NCI-H748 (cell line): ENCODE measurements at regions not wholly inside any gene's neighbourhood (a gene's known extent, or its start where the extent isn't known, plus 50 kb on each side); places are given as distances from the start of the nearest gene placed in this dataset.

Experiments used
- DNase-seq: peaks from one replicate; lab custom pipeline; 2025; ENCODE audit not compliant: unreplicated experiment; lab: John Stamatoyannopoulos, UW

DNA sequence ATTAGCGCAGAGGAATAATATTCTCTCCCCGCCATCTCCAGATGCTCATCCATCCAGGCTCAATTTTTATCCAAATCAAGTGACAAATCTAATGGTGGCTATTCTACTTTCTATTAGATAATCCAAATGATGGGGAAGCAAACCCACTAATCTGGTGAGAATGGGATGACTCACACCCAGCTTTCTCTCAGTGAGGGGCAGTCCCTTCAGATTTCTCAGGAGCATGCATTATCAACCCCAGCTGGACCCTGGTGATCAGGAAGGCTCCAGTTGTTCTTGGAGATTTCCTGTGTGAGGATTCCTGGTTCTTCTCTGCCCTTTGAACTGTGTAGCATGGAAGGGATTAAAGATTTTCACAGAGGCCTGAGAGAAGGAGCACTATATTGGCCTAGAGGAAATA lies 358.0 kb downstream of the WDR72 start:
- no peak for DNase-seq

DNA sequence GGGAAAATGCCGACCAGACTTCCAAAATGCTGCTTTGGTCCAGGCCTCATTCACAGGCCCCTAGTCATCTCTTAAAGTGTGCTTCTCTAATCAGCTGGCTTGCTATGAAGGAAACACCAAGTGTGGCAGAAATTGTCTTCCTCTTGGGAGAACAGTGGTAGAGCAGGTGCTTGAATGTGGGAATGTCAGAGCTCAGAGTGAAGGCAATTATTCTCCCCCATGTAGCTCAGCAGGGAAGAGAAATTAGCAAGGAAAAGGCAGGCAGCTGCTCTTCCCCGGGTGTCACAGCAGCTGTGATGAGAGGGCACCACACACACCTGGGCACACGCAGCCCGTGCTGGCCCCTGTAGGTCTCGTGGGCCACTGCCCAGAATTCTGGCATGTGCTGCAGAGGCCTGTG lies 358.5 kb downstream of the WDR72 start:
- no peak for DNase-seq

DNA sequence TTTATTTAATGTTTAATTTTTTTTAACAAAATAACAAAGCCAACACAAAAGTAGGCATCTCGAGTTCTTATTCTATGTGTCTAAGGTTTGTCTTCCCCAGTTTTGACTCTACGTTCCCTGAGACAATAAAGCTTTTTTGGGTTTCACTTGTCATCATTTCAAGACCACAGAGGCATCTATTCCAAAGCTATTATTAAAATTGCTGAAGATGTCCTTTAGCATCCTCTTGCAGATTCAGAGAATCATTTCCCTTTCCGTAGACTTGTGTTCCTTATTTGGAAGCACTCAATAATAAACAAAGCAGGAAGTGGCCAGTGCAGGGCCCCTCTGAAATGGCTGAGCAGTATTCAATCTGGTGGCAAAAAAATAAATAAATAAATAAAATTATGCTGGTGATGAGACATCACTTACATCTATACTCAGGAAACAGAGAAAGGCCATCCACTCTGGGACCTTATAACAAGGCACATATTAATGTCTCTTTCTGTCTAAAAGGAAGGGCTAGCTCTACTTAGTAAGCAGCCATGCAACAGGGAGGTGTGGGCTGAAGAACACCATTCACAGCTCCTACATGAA lies 362.3 kb downstream of the WDR72 start:
- DNase-seq, result no peak

DNA sequence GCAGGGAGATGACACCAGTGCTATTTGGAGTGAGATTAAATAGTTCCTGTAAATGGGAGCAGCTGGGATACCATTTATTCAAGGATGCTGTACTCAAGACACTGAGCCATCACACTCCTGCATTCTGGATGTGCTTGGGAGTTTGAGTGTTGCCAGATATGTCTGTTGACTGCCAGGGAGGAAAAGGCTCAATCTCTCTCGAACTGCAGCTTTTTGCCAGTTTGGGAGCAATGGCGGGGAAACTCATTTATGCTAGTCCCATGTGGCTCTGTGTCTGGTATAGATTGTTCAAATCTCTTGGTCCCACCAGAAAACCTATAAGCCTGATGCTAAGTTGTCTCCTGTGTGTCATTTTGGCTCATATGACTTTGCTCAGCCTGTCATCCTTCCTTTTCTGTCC lies 363.6 kb downstream of the WDR72 start:
- DNase-seq, result no peak

DNA sequence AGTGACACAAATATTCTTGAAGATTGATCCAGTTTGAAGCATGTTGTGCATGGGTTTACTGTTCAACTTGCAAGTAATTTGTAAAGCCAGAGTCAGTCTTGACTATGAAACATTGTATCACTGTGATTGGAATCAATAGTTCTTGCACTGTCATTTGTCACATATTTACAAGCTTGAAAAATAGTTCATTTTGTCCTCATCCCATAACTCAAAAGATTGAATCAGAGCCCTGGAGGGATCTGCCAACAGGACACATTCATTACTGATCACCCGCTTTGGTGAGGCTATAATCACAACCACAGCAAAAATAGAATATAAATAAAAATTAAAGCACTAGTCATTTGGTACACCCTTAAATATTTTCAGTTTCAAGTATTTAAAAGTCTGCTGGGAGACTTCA lies 368.9 kb downstream of the WDR72 start:
- no peak for DNase-seq

DNA sequence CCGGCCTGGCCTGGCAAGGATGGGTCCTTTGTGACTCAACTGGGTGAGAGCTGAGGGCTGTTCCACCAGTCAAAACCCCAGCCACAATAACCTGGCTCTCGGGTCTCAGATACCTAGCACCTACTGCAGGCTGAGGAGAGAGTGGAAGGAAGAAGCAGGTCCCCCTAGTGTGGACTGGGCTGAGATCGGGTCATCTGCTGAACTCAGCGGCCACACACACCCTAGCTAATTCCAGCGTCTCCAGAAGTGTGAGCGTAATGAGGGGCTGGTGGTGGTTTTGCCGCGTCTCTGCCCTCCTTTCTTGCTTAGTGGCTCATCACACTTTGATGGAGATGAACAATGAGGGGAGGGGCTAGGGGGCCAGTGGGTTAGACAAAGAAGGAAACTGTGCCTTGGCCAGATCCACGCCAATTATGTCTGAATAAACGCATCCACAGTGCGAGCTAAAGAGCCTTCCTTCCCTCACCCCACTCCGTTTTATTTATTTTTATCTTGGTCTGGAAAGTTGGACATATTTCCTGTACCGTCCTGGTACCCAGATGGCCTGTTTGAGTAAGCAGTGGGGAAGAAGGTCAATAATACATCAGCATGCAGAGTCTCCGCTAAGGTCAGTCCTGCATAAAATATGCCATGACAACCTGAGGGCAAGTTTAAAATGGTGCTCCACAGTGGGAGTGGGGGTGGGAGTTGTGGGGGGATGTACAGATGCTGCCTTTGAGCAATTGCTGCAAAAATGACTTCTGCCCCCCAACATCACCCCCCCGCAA lies 370.0 kb downstream of the WDR72 start:
- DNase-seq, result no peak

DNA sequence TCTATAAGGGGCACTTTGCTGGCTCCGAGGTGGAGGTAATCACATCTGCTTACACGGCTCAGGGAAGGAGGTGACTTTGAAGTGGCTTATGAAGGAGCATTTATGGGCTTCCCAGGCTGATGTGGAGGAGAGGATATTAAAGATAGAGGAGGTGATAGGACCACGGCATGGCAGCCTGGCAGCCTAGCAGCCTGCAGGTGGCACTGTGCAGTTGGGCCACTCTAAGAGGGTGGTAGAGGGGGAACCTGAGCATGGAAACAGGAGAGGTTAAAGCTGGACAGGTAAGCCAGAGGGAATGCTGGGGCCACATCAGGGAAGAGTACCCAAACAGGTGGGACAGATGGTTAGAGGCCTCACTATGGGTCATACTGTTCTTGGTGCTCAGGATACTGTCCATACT lies 375.0 kb downstream of the WDR72 start:
- DNase-seq, result peak; percentile 32

DNA sequence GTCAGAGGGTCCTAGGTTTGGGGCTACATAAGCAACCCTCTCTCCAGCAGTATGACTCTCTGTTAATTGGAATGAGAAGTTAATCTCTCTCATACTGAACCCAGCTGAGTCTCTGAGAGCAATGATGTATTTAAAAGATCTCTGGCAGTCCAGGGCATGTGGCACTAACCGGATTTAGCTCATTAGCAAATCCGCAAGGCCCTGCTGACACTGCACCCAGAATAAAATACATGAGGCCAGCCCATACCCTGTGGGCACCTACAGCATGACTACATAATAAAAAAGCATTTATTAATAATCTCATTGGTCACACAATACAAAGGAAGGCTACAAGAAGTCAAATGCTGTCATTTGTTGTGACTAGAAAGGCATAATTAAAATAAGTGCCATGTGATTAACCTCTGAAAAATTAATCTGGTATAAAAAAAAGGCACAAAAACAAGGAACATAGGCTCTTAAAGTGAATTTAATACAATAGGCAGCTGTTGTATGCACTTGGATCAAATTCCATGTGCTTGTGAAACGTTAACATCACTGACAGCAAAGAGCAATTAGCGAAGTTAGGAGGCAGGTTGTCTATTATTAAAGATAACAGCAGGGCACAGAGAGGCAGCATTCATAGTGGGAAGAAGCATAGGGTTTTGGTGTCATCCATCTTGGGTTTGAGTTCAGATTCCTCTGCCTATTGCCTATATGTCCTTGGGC lies 381.2 kb downstream of the WDR72 start:
- peak; percentile 21 for DNase-seq

DNA sequence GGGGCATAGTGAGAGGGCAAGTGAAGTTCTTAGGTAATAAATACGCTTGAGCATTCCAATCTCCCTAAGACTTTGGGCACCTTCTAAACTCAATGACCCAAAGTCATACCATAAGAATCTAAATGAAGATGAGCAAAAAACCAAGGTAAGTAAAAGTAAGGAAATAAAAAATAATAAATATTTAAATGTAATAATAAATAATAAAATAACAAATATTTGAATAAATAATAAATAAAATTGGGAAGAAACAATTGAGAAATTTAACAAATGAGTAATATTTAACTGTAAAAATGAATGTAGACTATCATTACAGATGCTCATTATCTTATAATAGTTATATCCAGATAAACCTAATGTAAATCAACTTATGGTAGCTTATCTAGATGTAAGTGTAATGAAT lies 391.7 kb downstream of the WDR72 start:
- DNase-seq, result no peak

DNA sequence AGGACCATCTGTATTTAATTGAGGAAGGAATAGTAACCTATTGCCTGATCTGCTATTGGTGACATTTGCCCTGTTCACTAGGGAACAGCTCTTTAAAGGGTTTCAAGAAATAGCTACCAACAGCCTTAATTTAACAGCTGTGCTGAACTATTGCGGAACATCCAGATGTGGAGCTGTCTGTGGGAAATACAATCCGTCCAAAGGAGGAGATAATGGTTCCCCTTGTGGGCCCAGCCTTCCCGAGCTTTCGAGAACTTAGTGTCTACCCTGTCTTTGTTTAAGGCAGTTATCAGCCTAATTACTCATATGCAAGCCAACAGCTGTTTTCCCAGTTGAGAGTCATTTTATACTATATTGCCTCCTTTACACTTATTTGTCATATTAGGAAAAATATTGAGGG lies 398.6 kb downstream of the WDR72 start:
- no peak for DNase-seq

DNA sequence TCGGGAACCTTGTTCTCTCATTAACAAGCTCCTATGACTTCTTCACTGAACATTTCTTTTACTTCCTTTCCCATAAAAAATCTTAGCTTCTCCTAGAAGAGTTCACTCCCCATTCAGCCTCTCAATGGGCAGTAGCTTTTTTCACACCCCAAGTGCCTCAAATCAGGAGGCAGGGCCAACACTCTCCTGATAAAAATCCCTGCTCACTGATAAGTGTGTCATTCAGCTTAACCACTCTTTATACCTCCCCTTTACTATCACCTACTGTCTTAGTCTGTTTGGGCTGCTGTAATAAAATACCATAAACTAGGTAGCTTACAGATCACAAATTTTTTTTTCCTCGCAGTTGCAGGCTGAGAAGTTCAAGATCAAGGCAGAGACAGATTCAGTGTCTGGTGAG lies 400.4 kb downstream of the WDR72 start:
- DNase-seq, result no peak

DNA sequence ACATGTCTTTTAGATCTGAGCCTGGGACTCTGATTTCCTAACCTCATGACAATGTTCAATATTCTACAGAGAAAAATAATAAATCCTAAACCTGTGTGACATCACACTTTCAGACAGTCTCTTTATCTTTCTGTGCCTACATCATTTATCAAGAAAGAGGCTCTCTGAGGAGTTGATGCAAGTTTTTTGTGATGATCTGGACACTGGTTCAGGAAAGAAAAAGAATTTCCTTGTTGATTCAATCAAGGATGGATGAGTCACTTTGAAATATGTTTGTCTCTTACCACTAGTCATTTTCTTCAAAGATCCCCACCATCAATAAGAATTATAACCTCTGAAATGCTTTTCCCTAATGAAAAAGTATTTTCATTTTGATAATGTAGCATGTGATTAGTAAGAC lies 404.6 kb downstream of the WDR72 start:
- DNase-seq, result no peak

DNA sequence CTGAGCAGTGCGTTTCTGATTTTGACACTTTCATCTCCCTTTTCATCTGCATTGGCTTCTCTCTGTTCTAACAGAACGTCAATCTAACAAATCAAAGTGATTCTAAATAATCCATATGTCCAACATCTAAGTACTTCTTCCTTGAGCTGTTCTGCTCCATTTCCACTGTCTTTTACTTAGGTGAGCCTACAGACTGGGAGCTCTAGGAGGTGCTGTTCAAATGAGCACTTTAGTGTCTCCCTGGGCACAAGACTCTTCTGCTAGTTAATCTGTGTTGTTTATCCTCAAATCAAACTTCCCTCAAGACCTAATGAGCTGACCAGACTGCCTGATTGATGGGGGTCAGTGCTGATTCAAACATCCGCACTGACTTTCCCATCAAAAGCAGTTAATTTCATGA lies 408.1 kb downstream of the WDR72 start:
- no peak for DNase-seq

DNA sequence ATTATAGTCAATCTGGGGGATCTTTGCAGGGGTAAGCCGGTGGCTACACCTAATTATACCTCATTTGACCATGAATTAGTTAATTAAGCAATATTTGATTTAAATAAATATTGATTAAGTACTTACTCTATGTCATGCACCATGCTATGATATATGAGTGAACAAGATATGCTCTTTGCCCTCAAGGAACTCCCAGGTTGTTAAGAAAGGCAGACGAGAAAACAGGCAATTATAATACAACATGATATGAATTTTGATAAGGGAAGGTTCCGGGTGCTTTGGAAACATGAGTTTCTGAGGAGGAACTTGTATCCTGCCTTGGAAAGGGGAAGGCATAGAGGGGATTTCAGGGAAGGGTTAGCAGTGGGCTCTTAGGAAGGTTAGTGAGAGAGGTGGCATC lies 412.9 kb downstream of the WDR72 start:
- DNase-seq, result no peak

DNA sequence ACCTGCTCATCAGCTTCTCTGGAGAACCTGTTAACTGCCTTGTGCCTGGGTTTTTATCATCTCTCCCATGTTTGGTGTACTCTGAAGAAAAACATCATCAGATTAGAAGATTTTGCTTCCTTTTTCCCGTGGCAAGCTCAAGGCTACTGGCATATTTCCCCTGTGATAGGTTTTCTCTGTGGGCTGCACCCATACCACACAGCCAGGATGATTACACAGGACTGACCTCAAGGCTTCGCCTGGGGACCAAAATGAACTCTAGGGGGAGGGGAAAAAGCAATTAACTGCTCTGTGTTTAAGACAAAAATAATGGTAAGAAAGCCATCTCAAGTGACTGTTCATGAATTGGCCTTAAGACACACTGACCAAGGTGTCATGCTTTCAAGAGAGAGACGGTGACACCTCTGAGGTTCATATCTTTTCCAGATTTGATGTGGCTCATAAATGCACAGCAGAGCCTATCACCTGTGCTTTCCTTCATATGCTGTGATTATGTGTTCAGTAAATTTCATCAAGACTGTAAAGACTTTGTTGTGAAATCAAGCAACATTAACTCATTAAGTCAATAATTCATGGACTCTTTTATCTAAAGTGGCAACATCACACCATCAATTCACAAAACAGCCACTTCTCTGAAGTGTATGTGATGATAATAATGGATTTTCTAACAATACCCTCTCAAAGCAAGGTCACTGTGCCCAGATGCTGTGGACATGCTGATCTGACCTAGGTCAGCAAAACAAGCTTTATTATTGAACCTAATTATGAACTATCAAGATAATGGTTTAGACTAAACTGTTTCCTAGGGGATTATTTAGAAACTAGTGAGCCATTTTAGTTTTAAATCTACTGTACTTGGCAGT lies 427.9 kb downstream of the WDR72 start:
- DNase-seq, result peak; percentile 86

DNA sequence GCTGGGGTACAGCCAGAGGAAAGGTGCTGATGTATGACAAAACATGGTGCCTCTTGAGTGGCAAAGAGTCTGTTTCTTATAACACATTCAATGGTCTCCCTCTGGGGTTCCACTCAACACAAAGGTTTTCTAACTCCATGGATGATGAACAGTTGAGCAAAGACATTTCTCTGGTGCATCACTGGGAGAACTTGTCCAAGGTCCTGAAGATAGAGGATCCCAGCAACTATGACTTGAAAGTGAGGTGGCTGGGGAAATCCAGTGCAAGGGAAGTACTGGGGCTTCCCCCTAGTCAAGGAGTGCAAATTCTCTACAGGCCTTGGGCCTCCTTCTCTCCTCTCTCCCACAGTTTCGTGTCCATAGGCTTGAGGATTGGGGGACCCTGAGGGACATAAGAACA lies 431.1 kb downstream of the WDR72 start:
- DNase-seq, result no peak

DNA sequence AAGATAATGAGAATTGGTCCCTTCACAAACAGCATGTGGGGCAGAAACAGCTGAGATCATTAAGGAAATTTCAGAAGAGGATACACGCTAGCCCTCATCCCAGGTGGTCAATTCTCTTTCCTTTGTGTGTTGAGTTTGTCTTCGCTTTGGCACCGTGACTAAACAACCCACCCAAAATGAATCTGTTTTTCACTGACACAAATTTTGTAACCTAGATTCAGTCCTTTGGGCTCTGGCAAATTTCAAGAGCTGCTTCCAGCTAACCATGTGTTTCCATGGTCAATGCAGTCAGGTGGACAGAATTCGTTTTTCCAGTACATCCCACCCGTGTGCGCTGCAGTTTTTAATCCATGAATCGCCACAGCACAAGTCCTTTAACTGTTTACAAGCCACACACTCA lies 435.4 kb downstream of the WDR72 start:
- no peak for DNase-seq

DNA sequence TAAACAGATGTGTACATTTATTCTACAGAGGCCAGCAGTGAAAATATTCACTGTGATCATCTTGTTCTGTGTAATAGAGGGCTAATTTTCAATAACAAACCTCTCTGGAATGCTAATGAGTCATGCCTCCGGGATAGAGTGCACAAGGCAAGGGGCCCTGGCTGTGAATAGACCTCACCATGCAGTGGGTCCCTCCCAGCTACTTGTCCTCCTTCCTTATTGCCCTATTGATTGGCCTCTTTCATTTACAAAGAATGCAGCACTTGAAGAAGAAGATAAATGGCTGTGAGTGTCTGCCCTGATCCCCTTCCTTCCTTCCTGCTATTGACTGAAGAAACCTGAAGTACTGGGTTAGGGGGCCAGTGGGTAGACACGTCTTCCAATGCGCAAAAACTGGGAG lies 436.3 kb downstream of the WDR72 start:
- DNase-seq, result no peak

DNA sequence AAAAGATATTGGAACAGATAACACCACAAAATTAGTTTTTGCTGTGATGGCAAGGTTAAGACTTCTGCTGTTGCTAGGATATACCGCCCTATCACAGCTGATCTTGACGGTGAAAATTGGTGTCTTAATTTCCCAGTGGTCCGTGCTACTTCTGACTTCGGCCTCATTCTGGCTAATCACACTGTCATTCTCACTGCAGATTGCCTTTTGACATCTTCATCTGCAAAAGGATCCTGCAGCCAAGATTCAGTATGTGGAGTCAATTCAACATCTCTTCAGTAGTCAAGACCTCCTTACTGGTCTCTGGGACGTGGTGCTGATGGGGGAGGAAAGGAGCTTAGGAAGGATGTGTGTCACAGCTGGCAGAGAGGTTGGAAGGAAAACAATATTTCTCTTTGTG lies 438.6 kb downstream of the WDR72 start:
- DNase-seq, result no peak

DNA sequence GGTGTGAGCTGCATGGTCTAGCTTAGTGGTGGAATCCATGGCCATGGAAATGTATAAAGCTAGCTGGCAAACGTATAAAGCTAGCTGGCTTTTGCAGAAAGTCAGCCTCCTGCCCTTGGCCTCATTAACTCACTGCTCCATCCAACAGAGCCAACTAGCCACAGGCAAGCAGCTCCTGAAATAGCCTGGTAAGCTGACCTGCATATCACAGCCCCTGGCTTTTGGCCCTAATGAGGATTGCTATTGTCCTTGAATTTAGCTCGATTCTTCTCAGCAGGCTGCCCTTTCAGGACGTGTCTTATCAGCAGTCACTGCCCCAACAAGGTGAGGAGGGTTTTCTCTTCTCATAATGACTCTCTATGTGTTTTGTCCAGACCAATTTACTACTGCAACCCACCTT lies 446.8 kb downstream of the WDR72 start:
- DNase-seq, result no peak

DNA sequence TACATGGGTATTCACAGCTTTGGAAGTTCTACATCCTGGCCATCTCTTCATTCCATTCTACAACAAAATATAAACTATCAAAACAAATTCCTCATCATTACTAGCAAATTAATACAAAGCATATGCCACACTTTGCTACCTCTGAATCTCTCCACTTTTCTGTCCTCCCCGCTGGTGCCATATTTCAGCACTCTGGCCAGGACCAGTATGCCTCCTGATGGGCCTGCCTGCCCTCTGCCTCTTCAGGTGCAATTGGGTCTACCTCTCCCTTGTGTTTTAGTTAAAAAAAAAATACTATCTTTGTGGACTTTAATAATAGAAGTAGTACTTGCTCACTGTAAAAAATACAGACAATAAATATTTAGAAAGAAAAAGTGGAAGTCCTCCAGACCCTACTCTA lies 448.8 kb downstream of the WDR72 start:
- no peak for DNase-seq
